ENCODE measurements at regions not wholly inside any gene's neighbourhood (a gene's known extent, or its start where the extent isn't known, plus 50 kb on each side); places are given as distances from the start of the nearest gene placed in this dataset.

GRCh38 chr2:150742094-150742493 is 254.6 kb upstream of the RND3 start:
- TF ChIP-seq YY1 (IDR thresholded peaks at IDR 0.05) (no peak), ZBTB33 (IDR thresholded peaks at IDR 0.05) (no peak), TAF1 (conservative IDR thresholded peaks at IDR 0.05) (no peak), HNF4A (conservative IDR thresholded peaks at IDR 0.05) (no peak), EGR1 (IDR thresholded peaks at IDR 0.05; ENCODE audit: low read depth in 2 of 2) (no peak), FOXA1 (IDR thresholded peaks at IDR 0.05) (no peak), MAX (IDR thresholded peaks at IDR 0.05) (no peak), HNF4G (IDR thresholded peaks at IDR 0.05) (no peak), RXRA (IDR thresholded peaks at IDR 0.05) (no peak)
- TF ChIP-seq, protein P1, sequence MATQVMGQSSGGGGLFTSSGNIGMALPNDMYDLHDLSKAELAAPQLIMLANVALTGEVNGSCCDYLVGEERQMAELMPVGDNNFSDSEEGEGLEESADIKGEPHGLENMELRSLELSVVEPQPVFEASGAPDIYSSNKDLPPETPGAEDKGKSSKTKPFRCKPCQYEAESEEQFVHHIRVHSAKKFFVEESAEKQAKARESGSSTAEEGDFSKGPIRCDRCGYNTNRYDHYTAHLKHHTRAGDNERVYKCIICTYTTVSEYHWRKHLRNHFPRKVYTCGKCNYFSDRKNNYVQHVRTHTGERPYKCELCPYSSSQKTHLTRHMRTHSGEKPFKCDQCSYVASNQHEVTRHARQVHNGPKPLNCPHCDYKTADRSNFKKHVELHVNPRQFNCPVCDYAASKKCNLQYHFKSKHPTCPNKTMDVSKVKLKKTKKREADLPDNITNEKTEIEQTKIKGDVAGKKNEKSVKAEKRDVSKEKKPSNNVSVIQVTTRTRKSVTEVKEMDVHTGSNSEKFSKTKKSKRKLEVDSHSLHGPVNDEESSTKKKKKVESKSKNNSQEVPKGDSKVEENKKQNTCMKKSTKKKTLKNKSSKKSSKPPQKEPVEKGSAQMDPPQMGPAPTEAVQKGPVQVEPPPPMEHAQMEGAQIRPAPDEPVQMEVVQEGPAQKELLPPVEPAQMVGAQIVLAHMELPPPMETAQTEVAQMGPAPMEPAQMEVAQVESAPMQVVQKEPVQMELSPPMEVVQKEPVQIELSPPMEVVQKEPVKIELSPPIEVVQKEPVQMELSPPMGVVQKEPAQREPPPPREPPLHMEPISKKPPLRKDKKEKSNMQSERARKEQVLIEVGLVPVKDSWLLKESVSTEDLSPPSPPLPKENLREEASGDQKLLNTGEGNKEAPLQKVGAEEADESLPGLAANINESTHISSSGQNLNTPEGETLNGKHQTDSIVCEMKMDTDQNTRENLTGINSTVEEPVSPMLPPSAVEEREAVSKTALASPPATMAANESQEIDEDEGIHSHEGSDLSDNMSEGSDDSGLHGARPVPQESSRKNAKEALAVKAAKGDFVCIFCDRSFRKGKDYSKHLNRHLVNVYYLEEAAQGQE (IDR thresholded peaks at IDR 0.05) = no peak
- TF ChIP-seq, protein P2, sequence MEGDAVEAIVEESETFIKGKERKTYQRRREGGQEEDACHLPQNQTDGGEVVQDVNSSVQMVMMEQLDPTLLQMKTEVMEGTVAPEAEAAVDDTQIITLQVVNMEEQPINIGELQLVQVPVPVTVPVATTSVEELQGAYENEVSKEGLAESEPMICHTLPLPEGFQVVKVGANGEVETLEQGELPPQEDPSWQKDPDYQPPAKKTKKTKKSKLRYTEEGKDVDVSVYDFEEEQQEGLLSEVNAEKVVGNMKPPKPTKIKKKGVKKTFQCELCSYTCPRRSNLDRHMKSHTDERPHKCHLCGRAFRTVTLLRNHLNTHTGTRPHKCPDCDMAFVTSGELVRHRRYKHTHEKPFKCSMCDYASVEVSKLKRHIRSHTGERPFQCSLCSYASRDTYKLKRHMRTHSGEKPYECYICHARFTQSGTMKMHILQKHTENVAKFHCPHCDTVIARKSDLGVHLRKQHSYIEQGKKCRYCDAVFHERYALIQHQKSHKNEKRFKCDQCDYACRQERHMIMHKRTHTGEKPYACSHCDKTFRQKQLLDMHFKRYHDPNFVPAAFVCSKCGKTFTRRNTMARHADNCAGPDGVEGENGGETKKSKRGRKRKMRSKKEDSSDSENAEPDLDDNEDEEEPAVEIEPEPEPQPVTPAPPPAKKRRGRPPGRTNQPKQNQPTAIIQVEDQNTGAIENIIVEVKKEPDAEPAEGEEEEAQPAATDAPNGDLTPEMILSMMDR (IDR thresholded peaks at IDR 0.05; ENCODE audit: low read depth, low read length, missing input control) = no peak
- TF ChIP-seq, protein P3, sequence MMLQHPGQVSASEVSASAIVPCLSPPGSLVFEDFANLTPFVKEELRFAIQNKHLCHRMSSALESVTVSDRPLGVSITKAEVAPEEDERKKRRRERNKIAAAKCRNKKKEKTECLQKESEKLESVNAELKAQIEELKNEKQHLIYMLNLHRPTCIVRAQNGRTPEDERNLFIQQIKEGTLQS (IDR thresholded peaks at IDR 0.05) = no peak
- WGBS = 91% methylated on average over 4 of the region's 4 CpGs
- H3K27ac ChIP-seq (ENCODE audit: low read depth in 1 of 2, low read length in 2 of 2) = no peak overlapping the region
- H3K4me1 ChIP-seq (ENCODE audit: control insufficient read depth in 4 of 4, insufficient read depth in 4 of 4, low read length in 3 of 4) = no peaks in the 10 kb centered on the region
- H3K4me3 ChIP-seq (ENCODE audit: low read depth in 1 of 3, low read length in 3 of 3) = no peak overlapping the region
- H3K36me3 ChIP-seq (ENCODE audit: control insufficient read depth in 4 of 4, insufficient read depth in 3 of 4, low read depth in 1 of 4, low read length in 3 of 4) = no peaks in the 10 kb centered on the region
- no peak overlapping the region for H3K9ac ChIP-seq (ENCODE audit: low read depth in 1 of 2, low read length in 2 of 2)
- DNase-seq (ENCODE audit: low spot score) = no peak
- no peaks in the 10 kb centered on the region for H3K27me3 ChIP-seq (ENCODE audit: control insufficient read depth in 4 of 4, insufficient read depth in 4 of 4, low read length in 3 of 4)
- no peaks in the 10 kb centered on the region for H3K9me3 ChIP-seq (ENCODE audit: control insufficient read depth in 4 of 4, low read length in 3 of 4)

DNA sequence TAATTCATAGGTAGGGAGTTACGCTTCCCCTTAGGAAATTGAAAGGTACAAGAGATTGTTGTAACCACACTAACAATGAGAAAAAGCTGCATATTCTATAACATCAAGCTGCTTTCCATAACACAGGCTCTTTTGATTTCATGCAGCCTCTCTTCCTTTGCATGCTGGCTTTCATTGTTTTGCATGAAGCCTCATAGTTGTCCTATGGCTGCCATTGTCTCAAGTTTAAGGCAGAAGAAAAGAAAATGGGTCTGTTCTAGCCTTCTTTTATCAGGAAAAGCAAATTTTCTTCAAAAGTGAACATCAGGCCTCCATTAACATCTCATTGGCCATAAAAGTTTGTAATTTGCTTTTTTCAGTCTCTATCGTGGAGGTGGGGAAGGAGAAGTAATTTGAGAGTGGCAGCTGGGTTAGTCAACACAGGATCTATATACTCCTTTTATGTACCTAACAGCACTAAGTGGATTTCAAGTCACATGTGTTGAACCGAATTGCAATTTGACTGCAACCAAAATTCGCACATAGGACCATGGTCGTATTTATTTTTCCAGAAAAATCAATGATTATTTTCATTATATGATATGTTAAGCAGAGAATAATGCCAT is 248.5 kb upstream of the RND3 start:
- H3K4me3 ChIP-seq (ENCODE audit: low read depth in 1 of 3, low read length in 3 of 3) = no peak overlapping the region
- DNase-seq (ENCODE audit: low spot score) = no peak
- H3K9me3 ChIP-seq (ENCODE audit: control insufficient read depth in 4 of 4, low read length in 3 of 4) = no peaks in the 10 kb centered on the region
- no peak overlapping the region for H3K9ac ChIP-seq (ENCODE audit: low read depth in 1 of 2, low read length in 2 of 2)
- no peak overlapping the region for H3K27ac ChIP-seq (ENCODE audit: low read depth in 1 of 2, low read length in 2 of 2)
- peaks cover 4 to 11% (median 8%) of the 10 kb centered on the region in 4 donors for H3K4me1 ChIP-seq (ENCODE audit: control insufficient read depth in 4 of 4, insufficient read depth in 4 of 4, low read length in 3 of 4)
- H3K36me3 ChIP-seq (ENCODE audit: control insufficient read depth in 4 of 4, insufficient read depth in 3 of 4, low read depth in 1 of 4, low read length in 3 of 4) = no peaks in the 10 kb centered on the region
- TF ChIP-seq TAF1 (conservative IDR thresholded peaks at IDR 0.05) = no peak
- TF ChIP-seq, protein P1 (IDR thresholded peaks at IDR 0.05) = no peak
- TF ChIP-seq, protein P3 (IDR thresholded peaks at IDR 0.05) = no peak
- TF ChIP-seq JUND (IDR thresholded peaks at IDR 0.05) = no peak
- TF ChIP-seq RAD21 (IDR thresholded peaks at IDR 0.05) = no peak
- no peak for TF ChIP-seq GABPA (IDR thresholded peaks at IDR 0.05 in 1 of 2, conservative IDR thresholded peaks at IDR 0.05 in 1 of 2)
- TF ChIP-seq HNF4G (IDR thresholded peaks at IDR 0.05) = no peak
- no peak for TF ChIP-seq YY1 (IDR thresholded peaks at IDR 0.05)
- H3K27me3 ChIP-seq (ENCODE audit: control insufficient read depth in 4 of 4, insufficient read depth in 4 of 4, low read length in 3 of 4) = no peaks in the 10 kb centered on the region
- WGBS = 89% methylated on average over 5 of the region's 5 CpGs

Measured in liver (tissue), 8 donors.